Cardiac fibroblast (primary cell): ENCODE measurements at regions not wholly inside any gene's neighbourhood (a gene's known extent, or its start where the extent isn't known, plus 50 kb on each side); places are given as distances from the start of the nearest gene placed in this dataset.
"Not testable (repeated sequence)": the region's sequence is repeated elsewhere in the genome, so short reads cannot be mapped to it uniquely, and the experiment has no call there.

Experiments
- DNase-seq, 2 donors: peaks; one replicate each; pipeline versions ENCODE4 v3.0.0 to v3.0.0-alpha.2; 2010; ENCODE audit warnings: low read depth in 2 of 2
- H3K4me3 ChIP-seq, 2 donors: replicated peaks in 1 of 2; 1 replicate in 1 of 2; 2 replicates in 1 of 2; pipeline ENCODE4 v1.5.1; 2011; ENCODE audit warnings: low read depth in 2 of 2, low read length in 2 of 2, mild to moderate bottlenecking in 2 of 2, moderate library complexity in 1 of 2
- TF ChIP-seq, protein P1 (sequence below): IDR thresholded peaks from one replicate; pipeline ENCODE4 v1.5.1; 2011; ENCODE audit warnings: low read depth, mild to moderate bottlenecking, low read length, inconsistent platforms

GRCh38 chr11:116033931-116034553, 529.8 kb upstream of the CADM1 start:
- no peak for DNase-seq
- TF ChIP-seq, protein P1, sequence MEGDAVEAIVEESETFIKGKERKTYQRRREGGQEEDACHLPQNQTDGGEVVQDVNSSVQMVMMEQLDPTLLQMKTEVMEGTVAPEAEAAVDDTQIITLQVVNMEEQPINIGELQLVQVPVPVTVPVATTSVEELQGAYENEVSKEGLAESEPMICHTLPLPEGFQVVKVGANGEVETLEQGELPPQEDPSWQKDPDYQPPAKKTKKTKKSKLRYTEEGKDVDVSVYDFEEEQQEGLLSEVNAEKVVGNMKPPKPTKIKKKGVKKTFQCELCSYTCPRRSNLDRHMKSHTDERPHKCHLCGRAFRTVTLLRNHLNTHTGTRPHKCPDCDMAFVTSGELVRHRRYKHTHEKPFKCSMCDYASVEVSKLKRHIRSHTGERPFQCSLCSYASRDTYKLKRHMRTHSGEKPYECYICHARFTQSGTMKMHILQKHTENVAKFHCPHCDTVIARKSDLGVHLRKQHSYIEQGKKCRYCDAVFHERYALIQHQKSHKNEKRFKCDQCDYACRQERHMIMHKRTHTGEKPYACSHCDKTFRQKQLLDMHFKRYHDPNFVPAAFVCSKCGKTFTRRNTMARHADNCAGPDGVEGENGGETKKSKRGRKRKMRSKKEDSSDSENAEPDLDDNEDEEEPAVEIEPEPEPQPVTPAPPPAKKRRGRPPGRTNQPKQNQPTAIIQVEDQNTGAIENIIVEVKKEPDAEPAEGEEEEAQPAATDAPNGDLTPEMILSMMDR: no peak
- no peak overlapping the region for H3K4me3 ChIP-seq

DNA sequence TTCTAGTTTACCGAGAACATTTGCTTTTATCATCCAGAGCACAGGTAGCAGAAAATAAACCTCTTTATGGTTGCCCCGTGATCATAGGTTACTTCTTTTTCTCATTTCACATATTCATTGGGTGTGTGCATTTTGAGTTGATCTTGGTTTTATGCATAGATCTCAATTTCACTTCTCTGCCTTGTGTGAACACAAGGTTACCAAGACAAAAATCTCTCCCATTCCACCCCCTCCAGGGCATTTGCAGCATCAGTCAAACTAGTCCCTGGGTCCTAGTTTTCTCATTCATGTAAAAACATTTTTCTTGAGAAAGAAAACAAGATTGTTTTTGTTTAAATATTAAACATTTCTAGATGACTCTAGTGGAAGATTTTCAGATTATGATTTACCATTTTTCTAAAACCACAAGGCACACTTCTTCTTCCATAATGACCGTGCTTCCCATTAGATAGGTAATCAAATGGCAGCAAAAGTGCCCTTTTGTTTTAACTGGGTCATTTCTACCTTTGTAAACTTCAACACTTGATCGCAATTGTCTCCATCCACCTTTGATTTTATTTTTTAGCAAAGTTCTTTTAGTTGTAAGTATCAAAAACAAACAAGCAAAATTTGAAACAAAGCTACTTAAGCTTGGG, 526.6 kb upstream of the CADM1 start:
- H3K4me3 ChIP-seq: no peak overlapping the region
- no peak for DNase-seq
- TF ChIP-seq, protein P1: no peak

- H3K4me3 ChIP-seq, DNase-seq: not testable (repeated sequence)
These were observed 524.3 kb upstream of the CADM1 start for GRCh38 chr11:116028506-116028905.

DNA sequence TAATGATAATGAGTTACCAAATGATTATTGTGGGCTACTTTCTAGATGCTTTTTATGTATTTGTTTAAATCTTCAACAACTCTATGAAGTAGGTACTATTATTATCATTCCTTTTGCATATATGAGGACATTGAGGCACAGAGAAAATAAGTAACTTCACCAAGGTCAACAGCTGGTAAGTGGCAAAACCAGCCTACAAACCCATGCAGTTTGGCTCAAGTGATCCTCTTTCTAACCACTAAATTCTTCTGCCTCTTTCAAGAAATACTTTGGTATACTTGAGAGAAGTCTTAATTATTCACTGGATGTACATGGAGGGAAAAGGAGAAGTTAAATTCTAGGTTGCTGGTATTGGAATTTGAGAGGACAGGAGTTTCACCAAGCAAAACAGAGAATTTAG, 495.2 kb upstream of the CADM1 start:
- TF ChIP-seq, protein P1: no peak
- no peak for DNase-seq

DNA sequence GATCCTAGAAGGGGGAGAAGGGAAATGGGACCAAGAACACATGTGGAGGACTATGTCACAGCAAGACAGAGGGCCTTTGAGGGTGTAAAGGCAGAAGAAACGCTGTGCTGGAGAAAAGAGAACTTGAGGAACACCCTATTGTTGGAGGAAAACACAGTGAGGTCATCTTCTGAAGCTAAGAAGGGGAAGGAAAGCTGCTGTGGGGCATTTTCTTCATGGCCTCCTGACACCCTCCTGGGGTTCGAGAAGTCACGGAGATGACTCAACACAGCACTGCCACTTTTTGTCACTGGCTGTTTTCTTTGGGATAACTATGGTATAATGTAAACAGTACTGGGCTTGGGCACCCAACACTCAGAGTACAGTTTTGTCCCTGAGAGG, 492.6 kb upstream of the CADM1 start:
- H3K4me3 ChIP-seq: no peak overlapping the region
- DNase-seq: no peak
- TF ChIP-seq, protein P1: no peak

More for the DNA sequence above, 495.2 kb upstream of the CADM1 start:
- no peak overlapping the region for H3K4me3 ChIP-seq

GRCh38 chr11:115996125-115996807, 492.1 kb upstream of the CADM1 start:
- H3K4me3 ChIP-seq: no peak overlapping the region
- TF ChIP-seq, protein P1: no peak
- DNase-seq: no peak

- H3K4me3 ChIP-seq: no peak overlapping the region
- no peak for DNase-seq
- TF ChIP-seq, protein P1: no peak
These were observed 489.4 kb upstream of the CADM1 start for GRCh38 chr11:115993590-115993989.
